ENCODE measurements at regions not wholly inside any gene's neighbourhood (a gene's known extent, or its start where the extent isn't known, plus 50 kb on each side); places are given as distances from the start of the nearest gene placed in this dataset.

DNA sequence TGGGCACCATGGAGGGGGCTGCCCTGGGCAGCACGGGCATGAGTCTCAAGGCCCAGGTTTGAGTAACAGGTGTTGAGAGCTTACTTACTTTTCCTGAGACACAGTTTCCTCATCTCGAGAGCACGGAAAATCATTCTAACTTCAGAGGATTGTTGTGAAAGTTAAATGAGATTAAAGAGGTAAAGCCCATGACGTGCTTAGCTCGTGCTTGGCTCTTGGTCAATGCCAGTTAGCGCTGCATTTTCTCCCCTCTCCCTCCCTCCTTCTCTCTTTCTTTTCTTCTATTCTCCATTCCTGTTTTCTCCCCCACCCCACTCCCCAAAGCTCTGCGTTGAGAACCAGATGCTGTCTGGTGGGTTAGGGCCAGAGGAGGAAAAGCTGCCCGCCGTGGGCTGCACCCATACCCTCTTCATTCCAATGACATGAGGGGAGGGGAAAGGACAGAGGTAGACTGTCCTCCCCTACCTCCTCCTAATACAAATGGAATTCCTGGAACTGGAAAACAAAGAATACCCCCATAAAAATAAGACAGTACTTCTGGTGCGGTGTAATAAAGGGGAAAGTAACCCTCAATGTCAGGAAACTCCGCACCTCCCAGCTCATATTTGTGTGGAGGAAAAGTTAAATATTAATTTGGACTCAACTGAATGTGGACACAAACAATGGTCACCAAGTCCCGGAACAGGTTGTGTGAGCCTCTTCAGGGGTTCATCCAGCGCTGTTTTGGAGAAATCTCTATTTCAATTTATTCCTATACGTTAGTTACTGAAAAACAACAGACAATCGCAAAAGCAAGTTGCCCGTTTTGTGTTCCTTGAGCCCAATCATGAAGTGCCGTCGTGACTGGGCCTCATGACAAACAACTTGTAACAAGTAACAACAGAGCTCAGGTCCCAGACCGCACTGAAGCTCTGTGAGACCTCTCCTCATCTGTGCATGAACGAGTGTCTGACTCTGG, 54.8 kb upstream of the B3GAT1 start:
- Histone ChIP-seq H3K9me1 (ENCODE audit: control insufficient read depth, insufficient read depth, low read length) (no peaks in the 10 kb centered on the region), H3K79me2 (ENCODE audit: control insufficient read depth, insufficient read depth, low read length) (no peaks in the 10 kb centered on the region), H3K9ac (ENCODE audit: insufficient read depth in 1 of 2, low read depth in 2 of 2, low read length in 2 of 2) (no peak overlapping the region), H3K9me3 (replicated peaks; ENCODE audit: control insufficient read depth, insufficient read depth, low read depth, low read length) (no peaks in the 10 kb centered on the region), H3K4me1 (replicated peaks in 1 of 2; ENCODE audit: control insufficient read depth in 2 of 2, insufficient read depth in 2 of 2, low read length in 2 of 2) (peaks cover 0 to 4% of the 10 kb centered on the region in 2 experiments; a peak in 1 of 5 replicates), H4K20me1 (replicated peaks; ENCODE audit: control insufficient read depth, insufficient read depth, low read length) (no peaks in the 10 kb centered on the region), H3K4me2 (ENCODE audit: insufficient read depth, low read length) (no peak overlapping the region), H3K36me3 (ENCODE audit: control insufficient read depth, insufficient read depth, low read length) (no peaks in the 10 kb centered on the region), H3K4me3 (no peak overlapping the region), H2AFZ (ENCODE audit: low read depth, low read length) (no peak overlapping the region), H3K27ac (ENCODE audit: extremely low read depth, low read depth, low read length) (no peak overlapping the region), H3K27me3 (ENCODE audit: control insufficient read depth in 2 of 2, insufficient read depth in 2 of 2, low read length in 2 of 2) (peaks cover 22 to 67% of the 10 kb centered on the region in 2 experiments)
- TF ChIP-seq CHD1 (IDR thresholded peaks at IDR 0.05; ENCODE audit: low read length) (no peak), SRSF9 (IDR thresholded peaks at IDR 0.05; ENCODE audit: borderline replicate concordance, low read depth, low read length) (no peak), THRA (IDR thresholded peaks at IDR 0.05) (no peak), ZKSCAN1 (IDR thresholded peaks at IDR 0.05; ENCODE audit: low read depth, low read length) (no peak), PTTG1 (tag; IDR thresholded peaks at IDR 0.05; ENCODE audit: low read depth) (no peak), RCOR1 (IDR thresholded peaks at IDR 0.05; ENCODE audit: borderline replicate concordance in 1 of 2, low read depth in 2 of 2, low read length in 2 of 2) (no peak), STAG1 (CRISPR knock-in tag; IDR thresholded peaks at IDR 0.05; ENCODE audit: borderline replicate concordance) (no peak), E2F8 (IDR thresholded peaks at IDR 0.05; ENCODE audit: low read depth, partially characterized antibody) (no peak), SMARCA5 (IDR thresholded peaks at IDR 0.05) (no peak), ZNF143 (CRISPR knock-in tag; IDR thresholded peaks at IDR 0.05) (no peak), ZNF695 (CRISPR knock-in tag; IDR thresholded peaks at IDR 0.05) (no peak), KLF1 (tag; IDR thresholded peaks at IDR 0.05) (no peak), GATAD2A (IDR thresholded peaks at IDR 0.05) (no peak), KAT8 (IDR thresholded peaks at IDR 0.05; ENCODE audit: low read depth) (no peak), KDM2B (CRISPR knock-in tag; IDR thresholded peaks at IDR 0.05) (no peak)
- TF ChIP-seq, protein P1, sequence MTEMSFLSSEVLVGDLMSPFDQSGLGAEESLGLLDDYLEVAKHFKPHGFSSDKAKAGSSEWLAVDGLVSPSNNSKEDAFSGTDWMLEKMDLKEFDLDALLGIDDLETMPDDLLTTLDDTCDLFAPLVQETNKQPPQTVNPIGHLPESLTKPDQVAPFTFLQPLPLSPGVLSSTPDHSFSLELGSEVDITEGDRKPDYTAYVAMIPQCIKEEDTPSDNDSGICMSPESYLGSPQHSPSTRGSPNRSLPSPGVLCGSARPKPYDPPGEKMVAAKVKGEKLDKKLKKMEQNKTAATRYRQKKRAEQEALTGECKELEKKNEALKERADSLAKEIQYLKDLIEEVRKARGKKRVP (CRISPR knock-in tag; IDR thresholded peaks at IDR 0.05) = no peak
- no TSS peak for BruUV-seq (replicated peaks)
- in situ Hi-C loops (cut with MboI) (no loop called here), intact Hi-C loops (cut with micrococcal nuclease) (no loop called here)
- ChIA-PET CTCF (ENCODE audit: low intra/inter-chr PET ratio) (no interaction called here), POLR2A (interaction anchor here (0.6 to 1.2 kb wide), 2 partner anchors 9 to 1146 kb away, joined by 3 to 6 read pairs; no protein-coding TSS in a partner anchor)
- DNase-seq (ENCODE audit: extremely low read depth in 1 of 4, low spot score in 3 of 4) (no peak), FAIRE-seq (no peak), ATAC-seq (no peak)
- WGBS (ENCODE audit: insufficient coverage, low coverage, missing lambda C conversion rate) = 2% methylated on average over 18 of the region's 20 CpGs
